ENCODE measurements at regions not wholly inside any gene's neighbourhood (a gene's known extent, or its start where the extent isn't known, plus 50 kb on each side); places are given as distances from the start of the nearest gene placed in this dataset.

DNA sequence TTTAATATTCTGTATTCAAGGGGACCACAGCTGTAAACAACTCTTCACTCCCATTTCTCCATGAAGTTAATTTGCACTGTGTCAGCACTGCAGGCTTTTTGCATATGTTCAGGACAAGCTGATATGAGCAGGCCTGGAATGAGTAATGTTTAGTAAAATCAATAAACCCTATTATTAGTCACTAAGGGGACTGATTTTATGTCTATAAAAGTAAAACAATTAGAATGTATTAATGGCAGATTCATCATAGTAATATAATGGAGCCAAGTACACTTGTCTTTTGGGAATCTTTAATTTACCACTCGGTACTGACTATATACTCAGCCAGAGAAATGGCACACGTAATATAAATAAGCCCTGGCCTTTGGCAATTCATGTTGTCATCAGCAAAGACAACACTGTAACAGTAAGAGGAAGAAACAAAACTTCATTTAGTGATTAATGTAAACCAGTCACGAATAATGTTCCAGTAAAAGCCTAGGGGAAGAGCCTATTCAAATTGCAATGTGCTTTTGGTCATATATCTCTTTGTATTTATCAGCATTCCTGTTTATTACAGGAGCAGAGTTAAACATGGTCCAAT lies 111.6 kb downstream of the ZNF608 start:
- H3K36me3 ChIP-seq (ENCODE audit: insufficient read depth, low read length): peaks cover 61% of the 10 kb centered on the region
- intact Hi-C loops (cut with micrococcal nuclease; ENCODE audit: unreplicated experiment): no loop called here
- no peaks in the 10 kb centered on the region for H3K9me2 ChIP-seq (ENCODE audit: insufficient read depth, low read length)
- no peak for DNase-seq (ENCODE audit: low spot score)
- ChIA-PET CTCF (ENCODE audit: unreplicated experiment) (no interaction called here), POLR2A (interaction anchor here (0.8 kb wide), 1 partner anchor 165 kb away, joined by 3 read pairs; no protein-coding TSS in a partner anchor)
- H3K27ac ChIP-seq (ENCODE audit: low read depth, low read length, poor library complexity, severe bottlenecking): no peak overlapping the region
- BruUV-seq (replicated peaks): no TSS peak
- no peaks in the 10 kb centered on the region for H3K4me1 ChIP-seq (ENCODE audit: insufficient read depth, low read length, poor library complexity, severe bottlenecking)
- no peaks in the 10 kb centered on the region for H4K20me1 ChIP-seq (ENCODE audit: insufficient read depth, low read length)
- no peak overlapping the region for H2AFZ ChIP-seq (ENCODE audit: low read length)
- H3K4me3 ChIP-seq (ENCODE audit: low read depth, low read length, poor library complexity, severe bottlenecking): no peak overlapping the region
- no peak for TF ChIP-seq EZH2phosphoT487 (IDR thresholded peaks at IDR 0.05; ENCODE audit: borderline replicate concordance, low read depth, low read length)
- TF ChIP-seq, protein P1, sequence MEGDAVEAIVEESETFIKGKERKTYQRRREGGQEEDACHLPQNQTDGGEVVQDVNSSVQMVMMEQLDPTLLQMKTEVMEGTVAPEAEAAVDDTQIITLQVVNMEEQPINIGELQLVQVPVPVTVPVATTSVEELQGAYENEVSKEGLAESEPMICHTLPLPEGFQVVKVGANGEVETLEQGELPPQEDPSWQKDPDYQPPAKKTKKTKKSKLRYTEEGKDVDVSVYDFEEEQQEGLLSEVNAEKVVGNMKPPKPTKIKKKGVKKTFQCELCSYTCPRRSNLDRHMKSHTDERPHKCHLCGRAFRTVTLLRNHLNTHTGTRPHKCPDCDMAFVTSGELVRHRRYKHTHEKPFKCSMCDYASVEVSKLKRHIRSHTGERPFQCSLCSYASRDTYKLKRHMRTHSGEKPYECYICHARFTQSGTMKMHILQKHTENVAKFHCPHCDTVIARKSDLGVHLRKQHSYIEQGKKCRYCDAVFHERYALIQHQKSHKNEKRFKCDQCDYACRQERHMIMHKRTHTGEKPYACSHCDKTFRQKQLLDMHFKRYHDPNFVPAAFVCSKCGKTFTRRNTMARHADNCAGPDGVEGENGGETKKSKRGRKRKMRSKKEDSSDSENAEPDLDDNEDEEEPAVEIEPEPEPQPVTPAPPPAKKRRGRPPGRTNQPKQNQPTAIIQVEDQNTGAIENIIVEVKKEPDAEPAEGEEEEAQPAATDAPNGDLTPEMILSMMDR (conservative IDR thresholded peaks at IDR 0.05; ENCODE audit: low read length): no peak
- no peaks in the 10 kb centered on the region for H3K9me3 ChIP-seq (ENCODE audit: low read length)
- H3K79me2 ChIP-seq (ENCODE audit: insufficient read depth, low read depth, low read length): no peaks in the 10 kb centered on the region
- no peak overlapping the region for H3K4me2 ChIP-seq (ENCODE audit: low read length)

DNA sequence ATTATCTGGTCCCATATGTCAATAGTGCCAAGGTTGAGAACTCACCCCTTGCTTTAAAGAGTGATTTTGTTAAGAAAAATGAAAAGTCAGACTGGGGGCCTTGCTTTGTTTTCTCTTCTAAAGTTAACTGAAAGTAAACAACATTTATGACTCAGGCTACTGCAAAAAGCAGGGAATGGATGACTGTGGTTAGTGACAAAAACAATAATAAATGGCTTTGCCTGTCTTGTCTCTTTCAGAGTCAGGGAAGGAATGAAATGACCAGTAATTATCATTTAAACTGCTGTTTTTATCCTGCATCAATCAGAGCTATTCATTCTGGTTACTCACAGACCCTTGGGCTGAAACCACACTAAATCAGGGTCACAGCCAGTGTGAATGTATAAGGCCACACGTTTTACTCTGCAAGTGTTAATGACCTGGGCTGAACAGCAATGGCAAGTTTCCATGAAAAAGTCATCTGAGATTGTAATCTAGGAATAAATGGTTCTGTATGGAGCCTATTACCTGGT lies 112.2 kb downstream of the ZNF608 start:
- POLR2A ChIA-PET: no interaction called here
- no peak overlapping the region for H3K27ac ChIP-seq (ENCODE audit: low read depth, low read length, poor library complexity, severe bottlenecking)
- no peaks in the 10 kb centered on the region for H3K79me2 ChIP-seq (ENCODE audit: insufficient read depth, low read depth, low read length)
- peaks cover 57% of the 10 kb centered on the region for H3K36me3 ChIP-seq (ENCODE audit: insufficient read depth, low read length)
- DNase-seq (ENCODE audit: low spot score): no peak
- intact Hi-C loops (cut with micrococcal nuclease; ENCODE audit: unreplicated experiment): no loop called here
- TF ChIP-seq, protein P1 (conservative IDR thresholded peaks at IDR 0.05; ENCODE audit: low read length): no peak
- TF ChIP-seq EZH2phosphoT487 (IDR thresholded peaks at IDR 0.05; ENCODE audit: borderline replicate concordance, low read depth, low read length): no peak
- H3K4me3 ChIP-seq (ENCODE audit: low read depth, low read length, poor library complexity, severe bottlenecking): no peak overlapping the region
- H3K4me1 ChIP-seq (ENCODE audit: insufficient read depth, low read length, poor library complexity, severe bottlenecking): no peaks in the 10 kb centered on the region
- no TSS peak for BruUV-seq (replicated peaks)
- H4K20me1 ChIP-seq (ENCODE audit: insufficient read depth, low read length): no peaks in the 10 kb centered on the region
- H3K9me2 ChIP-seq (ENCODE audit: insufficient read depth, low read length): no peaks in the 10 kb centered on the region
- H3K9me3 ChIP-seq (ENCODE audit: low read length): no peaks in the 10 kb centered on the region
- CTCF ChIA-PET (ENCODE audit: unreplicated experiment): no interaction called here
- no peak overlapping the region for H2AFZ ChIP-seq (ENCODE audit: low read length)
- H3K4me2 ChIP-seq (ENCODE audit: low read length): no peak overlapping the region

DNA sequence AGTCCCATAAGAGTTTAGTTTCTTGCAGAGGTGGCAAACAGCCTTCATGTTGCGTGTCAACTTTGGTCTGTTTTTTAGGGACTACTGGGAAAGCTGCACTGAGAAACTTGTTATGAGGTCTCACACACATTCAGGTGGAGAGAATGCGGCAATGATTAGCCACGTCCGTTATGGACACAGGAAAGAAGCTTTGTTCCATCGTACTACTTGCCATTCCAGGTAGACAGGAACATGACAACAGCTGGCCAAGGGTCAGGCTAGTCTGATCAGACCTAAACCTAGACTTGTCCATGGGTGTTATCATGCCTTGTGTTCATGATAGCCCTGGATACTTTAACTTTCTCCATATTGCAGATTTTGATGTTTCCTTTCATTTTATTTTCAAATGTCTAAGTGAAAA lies 113.2 kb downstream of the ZNF608 start:
- intact Hi-C loops (cut with micrococcal nuclease; ENCODE audit: unreplicated experiment): no loop called here
- no peak overlapping the region for H3K4me2 ChIP-seq (ENCODE audit: low read length)
- no peaks in the 10 kb centered on the region for H3K9me2 ChIP-seq (ENCODE audit: insufficient read depth, low read length)
- H2AFZ ChIP-seq (ENCODE audit: low read length): no peak overlapping the region
- H3K4me3 ChIP-seq (ENCODE audit: low read depth, low read length, poor library complexity, severe bottlenecking): no peak overlapping the region
- H3K79me2 ChIP-seq (ENCODE audit: insufficient read depth, low read depth, low read length): no peaks in the 10 kb centered on the region
- BruUV-seq (replicated peaks): no TSS peak
- CTCF ChIA-PET (ENCODE audit: unreplicated experiment): no interaction called here
- no peak for DNase-seq (ENCODE audit: low spot score)
- peaks cover 48% of the 10 kb centered on the region for H3K36me3 ChIP-seq (ENCODE audit: insufficient read depth, low read length)
- no peak overlapping the region for H3K27ac ChIP-seq (ENCODE audit: low read depth, low read length, poor library complexity, severe bottlenecking)
- no peaks in the 10 kb centered on the region for H3K9me3 ChIP-seq (ENCODE audit: low read length)
- H3K4me1 ChIP-seq (ENCODE audit: insufficient read depth, low read length, poor library complexity, severe bottlenecking): no peaks in the 10 kb centered on the region
- POLR2A ChIA-PET: no interaction called here
- TF ChIP-seq, protein P1 (conservative IDR thresholded peaks at IDR 0.05; ENCODE audit: low read length): no peak
- TF ChIP-seq EZH2phosphoT487 (IDR thresholded peaks at IDR 0.05; ENCODE audit: borderline replicate concordance, low read depth, low read length): no peak
- no peaks in the 10 kb centered on the region for H4K20me1 ChIP-seq (ENCODE audit: insufficient read depth, low read length)
